ENCODE measurements at regions not wholly inside any gene's neighbourhood (a gene's known extent, or its start where the extent isn't known, plus 50 kb on each side); places are given as distances from the start of the nearest gene placed in this dataset.
"Not testable (repeated sequence)": the region's sequence is repeated elsewhere in the genome, so short reads cannot be mapped to it uniquely, and the experiment has no call there.

DNA sequence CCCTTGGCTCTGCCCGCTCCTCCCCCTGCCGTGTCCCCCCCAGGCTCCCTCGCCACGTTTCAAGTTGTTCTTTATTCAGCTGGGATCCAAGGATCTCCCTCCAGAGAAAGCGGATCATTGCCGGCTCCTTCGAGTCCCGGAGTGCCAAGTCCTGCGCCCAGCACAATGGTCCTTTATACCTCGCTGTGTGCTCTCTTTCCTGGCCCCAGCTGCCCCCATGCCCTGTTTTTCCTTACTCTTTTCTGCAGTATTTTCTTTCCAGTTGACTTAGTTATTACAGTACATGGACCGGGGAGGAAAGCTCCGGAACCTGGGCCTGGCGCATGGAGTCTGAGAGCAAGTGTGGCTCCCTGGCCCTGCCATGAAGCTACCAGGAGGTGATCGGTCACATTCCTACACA, 88.1 kb upstream of the KMT2C start:
- TF ChIP-seq, protein P1, sequence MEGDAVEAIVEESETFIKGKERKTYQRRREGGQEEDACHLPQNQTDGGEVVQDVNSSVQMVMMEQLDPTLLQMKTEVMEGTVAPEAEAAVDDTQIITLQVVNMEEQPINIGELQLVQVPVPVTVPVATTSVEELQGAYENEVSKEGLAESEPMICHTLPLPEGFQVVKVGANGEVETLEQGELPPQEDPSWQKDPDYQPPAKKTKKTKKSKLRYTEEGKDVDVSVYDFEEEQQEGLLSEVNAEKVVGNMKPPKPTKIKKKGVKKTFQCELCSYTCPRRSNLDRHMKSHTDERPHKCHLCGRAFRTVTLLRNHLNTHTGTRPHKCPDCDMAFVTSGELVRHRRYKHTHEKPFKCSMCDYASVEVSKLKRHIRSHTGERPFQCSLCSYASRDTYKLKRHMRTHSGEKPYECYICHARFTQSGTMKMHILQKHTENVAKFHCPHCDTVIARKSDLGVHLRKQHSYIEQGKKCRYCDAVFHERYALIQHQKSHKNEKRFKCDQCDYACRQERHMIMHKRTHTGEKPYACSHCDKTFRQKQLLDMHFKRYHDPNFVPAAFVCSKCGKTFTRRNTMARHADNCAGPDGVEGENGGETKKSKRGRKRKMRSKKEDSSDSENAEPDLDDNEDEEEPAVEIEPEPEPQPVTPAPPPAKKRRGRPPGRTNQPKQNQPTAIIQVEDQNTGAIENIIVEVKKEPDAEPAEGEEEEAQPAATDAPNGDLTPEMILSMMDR (IDR thresholded peaks at IDR 0.05): no peak
- no peak for ATAC-seq (ENCODE audit: low FRiP score)
- DNase-seq (ENCODE audit: low spot score): no peak

DNA sequence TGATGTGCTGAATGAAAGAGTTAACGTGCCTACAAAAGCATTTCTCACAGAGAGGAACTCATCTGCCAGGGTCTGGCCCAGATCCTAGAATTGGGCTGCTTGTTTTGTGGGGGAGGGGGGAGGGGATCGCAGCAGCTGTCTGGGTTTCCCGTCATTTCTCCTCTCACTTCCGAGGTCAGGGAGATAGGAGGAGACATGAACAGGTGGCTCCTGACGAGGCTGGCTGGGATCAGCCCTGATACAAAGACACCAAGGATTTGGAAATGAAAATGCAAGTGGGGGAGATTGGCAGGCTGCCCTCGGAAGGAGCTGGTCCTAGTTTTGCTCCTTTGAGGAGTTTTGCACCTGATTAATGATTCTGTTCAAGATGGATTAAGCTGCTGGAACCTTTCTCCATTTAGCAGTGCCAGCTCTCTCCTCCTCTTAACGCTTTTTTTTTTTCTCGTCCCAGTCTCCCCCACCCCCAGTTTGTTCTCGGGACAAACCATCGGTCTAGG, 86.8 kb upstream of the KMT2C start:
- peak; percentile 57 for ATAC-seq (ENCODE audit: low FRiP score)
- DNase-seq (ENCODE audit: low spot score): no peak
- TF ChIP-seq, protein P1 (IDR thresholded peaks at IDR 0.05): no peak

DNA sequence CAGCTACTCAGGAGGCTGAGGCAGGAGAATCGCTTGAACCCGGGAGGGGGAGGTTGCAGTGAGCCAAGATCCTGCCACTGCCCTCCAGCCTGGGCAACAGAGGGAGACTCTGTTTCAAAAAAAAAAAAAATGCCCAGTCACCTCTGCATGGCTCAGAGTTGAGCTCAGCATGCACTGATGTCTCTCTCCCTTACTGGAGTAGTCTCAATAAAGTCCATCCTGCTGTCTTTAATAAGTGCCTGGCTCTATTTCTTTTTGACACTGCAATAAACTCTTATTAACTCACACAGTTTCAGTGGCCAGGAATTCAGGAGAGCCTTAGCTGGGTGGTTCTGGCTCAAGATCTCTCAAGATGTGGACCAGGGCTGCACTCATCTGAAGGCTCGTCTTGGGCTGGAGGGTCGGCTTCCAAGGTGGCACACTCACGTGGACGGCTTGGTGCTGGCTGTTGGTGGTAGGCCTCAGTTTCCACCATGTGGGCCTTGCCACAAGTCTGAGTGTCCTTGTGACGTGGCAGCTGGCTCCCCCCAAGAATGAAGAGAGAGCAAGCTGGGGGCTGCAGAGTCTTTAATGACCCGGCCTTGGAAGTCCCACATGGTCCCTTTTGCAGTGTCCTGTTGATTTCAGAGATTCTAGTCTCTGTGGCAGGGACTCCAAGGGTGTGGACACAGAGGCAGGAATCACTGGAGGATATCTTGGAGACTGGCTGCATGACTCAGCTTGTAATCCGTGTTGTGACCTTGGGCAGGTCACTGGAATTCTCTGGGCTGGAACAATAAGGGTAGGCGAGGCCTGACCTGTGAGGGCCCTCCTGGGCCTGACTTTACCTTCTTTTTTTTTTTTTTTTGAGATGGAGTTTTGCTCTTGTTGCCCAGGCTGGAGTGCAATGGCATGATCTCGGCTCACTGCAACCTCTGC, 85.9 kb upstream of the KMT2C start:
- TF ChIP-seq, protein P1 (IDR thresholded peaks at IDR 0.05): no peak
- DNase-seq (ENCODE audit: low spot score) (no peak), ATAC-seq (ENCODE audit: low FRiP score) (no peak)

DNA sequence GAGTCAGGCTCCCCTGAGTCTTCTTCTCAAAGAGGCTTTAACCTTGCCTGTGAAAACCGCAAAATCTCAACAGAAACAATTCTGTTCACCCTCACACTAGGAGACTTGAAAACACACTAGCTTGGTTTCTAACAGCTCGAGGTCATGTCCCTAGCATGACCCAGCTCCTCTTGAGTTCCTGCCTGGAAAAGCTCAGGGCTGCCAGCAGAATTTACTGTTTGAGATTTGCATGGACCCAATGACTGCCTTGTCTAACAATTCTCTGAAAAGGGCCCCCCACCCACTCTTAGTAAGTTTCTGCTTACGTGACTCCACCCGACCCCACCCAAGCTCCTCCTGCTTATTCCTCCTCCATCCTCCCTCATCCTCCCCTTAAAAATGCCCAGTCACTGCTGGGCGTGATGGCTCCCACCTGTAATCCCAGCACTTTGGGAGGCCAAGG, 85.1 kb upstream of the KMT2C start:
- no peak for DNase-seq (ENCODE audit: low spot score)
- TF ChIP-seq, protein P1 (IDR thresholded peaks at IDR 0.05): no peak
- ATAC-seq (ENCODE audit: low FRiP score): peak; percentile 16

DNA sequence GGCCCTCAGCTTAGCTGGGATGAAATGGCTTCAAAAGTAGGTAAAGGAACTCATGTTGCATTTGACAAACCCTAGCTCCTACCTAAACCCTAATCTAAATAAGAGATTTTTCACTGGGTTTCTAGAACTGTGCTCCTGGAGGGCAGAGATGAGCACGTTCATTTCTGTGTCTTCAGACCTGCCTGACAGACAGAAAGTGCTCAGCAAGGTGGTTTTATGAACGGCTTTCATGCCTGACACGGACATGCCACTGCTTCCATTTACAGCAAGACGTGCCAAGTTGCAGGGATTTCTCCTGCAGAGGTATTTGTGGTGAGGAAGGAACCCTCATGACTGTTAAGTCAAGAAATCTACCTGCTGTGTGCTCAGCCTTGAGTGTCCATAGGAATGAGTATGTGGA, 83.5 kb upstream of the KMT2C start:
- DNase-seq (ENCODE audit: low spot score) (no peak), ATAC-seq (ENCODE audit: low FRiP score) (no peak)
- TF ChIP-seq, protein P1 (IDR thresholded peaks at IDR 0.05): no peak

DNA sequence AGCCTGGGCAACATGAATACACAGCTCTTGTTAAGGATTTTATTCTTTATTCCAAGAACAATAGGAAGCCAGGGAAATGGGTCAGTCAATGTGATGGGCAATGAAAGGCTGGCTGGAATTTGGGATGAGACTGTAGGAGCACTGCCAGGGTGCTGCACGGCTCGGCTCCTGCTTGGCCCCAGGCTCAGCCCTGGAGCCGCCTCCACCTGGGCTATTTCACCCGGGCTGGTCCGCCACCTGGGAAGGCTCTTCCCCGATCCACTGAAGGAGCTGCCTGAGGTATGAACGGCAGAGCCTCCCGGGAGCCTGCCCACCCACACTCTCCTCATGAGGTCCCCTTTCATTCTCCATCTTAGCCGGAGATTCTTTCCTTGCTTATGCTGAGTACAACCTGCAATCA, 80.4 kb upstream of the KMT2C start:
- no peak for ATAC-seq (ENCODE audit: low FRiP score)
- TF ChIP-seq, protein P1 (IDR thresholded peaks at IDR 0.05): no peak
- DNase-seq (ENCODE audit: low spot score): no peak

DNA sequence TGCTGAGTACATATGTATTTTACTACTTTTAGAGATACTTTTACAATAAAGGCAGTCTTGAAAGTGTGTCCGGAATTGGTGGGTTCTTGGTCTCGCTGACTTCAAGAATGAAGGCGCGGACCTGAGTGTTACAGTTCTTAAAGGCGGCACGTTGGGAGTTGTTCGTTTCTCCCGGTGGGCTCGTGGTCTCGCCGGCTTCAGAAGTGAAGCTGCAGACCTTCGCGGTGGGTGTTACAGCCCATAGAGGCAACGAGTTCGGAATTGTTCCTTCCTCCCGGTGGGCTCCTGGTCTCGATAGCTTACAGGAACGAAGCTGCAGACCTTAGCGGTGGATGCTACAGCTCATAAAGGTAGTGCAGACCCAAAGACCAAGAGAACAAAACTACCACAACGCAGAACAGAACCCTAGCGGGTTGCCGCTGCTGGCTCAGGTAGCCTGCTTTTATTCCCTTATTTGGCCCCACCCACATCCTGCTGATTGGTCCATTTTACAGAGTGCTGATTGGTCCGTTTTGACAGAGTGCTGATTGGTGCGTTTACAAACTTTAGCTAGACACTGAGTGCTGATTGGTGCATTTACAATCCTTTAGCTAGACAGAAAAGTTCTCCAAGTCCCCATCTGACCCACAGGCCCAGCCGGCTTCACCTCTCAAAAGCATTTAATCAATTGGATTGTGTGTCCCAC, 79.6 kb upstream of the KMT2C start:
- ATAC-seq (ENCODE audit: low FRiP score); DNase-seq (ENCODE audit: low spot score): not testable (repeated sequence)
